HFF-Myc (cell line): ENCODE measurements at regions not wholly inside any gene's neighbourhood (a gene's known extent, or its start where the extent isn't known, plus 50 kb on each side); places are given as distances from the start of the nearest gene placed in this dataset.

ENCODE experiments used
- DNase-seq: peaks from one replicate; pipeline ENCODE4 v3.0.0-alpha.2; 2011; ENCODE audit warnings: low read depth; ENCODE audit errors: extremely low read depth
- H3K4me3 ChIP-seq: replicated peaks from 2 replicates; pipeline ENCODE4 v1.5.1; 2011; ENCODE audit warnings: low read depth, mild to moderate bottlenecking, control low read depth, low read length
- CTCF ChIP-seq: IDR thresholded peaks from 2 replicates; pipeline ENCODE4 v1.5.1; 2012; ENCODE audit warnings: mild to moderate bottlenecking, low read depth, low read length, control low read depth; ENCODE audit errors: missing control alignments

GRCh38 chr18:43590182-43590903, 313.1 kb upstream of the SYT4 start:
- H3K4me3 ChIP-seq: no peak overlapping the region
- DNase-seq: no peak
- TF ChIP-seq CTCF: no peak

DNA sequence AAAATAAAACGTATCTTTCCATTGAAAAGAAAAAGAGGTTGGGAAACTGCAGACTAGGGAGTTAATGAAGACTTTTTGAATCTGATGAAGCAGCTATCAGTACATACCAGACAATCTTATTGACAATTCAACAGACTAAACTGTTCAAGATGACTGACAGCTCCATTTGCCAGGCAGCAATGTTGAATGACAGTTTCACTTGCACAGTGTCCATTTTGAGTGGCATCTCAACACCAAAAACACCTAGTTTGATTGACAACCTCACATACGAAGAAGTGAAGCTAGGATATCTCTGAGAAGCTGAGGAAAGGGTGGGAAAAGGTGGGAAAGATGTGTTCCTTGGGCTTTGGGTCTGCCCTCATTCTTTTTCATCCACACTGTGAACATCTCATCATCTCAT, 315.0 kb upstream of the SYT4 start:
- no peak overlapping the region for H3K4me3 ChIP-seq
- DNase-seq: no peak
- TF ChIP-seq CTCF: no peak

DNA sequence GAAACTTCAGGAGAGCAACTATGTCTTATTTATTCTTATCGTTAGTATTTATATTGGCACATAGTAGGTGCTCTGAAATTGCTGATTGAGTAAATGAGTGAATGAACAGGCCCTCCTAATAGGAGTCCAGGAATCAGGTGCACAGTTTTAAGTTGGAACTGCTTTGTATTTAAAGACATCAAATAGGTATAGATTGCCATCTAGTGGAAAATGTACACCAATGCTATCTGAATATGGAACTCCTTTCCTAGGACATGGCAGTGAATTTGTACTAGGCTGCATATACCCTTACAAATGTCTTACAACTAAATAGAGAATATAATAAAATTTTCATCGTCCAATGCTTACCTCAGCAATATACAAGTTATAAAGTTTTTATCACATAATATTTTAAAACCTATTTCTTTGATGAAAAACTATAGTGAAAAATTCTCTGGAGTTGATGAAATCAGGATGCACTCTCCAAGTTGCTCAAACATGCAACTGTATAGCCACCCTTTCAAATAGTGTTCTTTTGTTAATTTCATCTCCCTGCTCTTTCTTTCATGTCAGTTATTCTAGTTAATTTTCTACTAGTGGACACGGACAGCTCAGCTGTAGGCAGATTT, 318.9 kb upstream of the SYT4 start:
- no peak overlapping the region for H3K4me3 ChIP-seq
- peak; percentile 46 for TF ChIP-seq CTCF
- DNase-seq: no peak

DNA sequence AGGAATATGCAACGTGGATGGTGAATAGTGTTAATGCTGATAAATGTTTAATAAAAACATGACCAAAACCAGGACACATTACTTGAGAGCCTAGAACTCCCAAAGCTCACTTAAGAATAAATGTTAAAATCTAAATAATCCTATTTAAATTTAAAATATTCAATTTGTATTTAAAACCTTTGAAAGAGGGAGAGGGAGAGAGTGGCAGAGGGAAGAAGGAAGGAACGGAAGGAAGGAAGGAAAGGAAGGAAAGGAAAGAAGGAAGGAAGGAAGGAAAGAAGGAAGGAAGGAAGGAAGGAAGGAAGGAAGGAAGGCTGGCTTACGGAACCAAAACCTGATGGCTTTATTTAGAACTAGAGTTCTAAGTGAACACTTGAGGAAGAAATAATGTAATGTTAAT, 324.1 kb upstream of the SYT4 start:
- TF ChIP-seq CTCF: no peak
- DNase-seq: no peak

GRCh38 chr18:43605224-43605623, 327.9 kb upstream of the SYT4 start:
- no peak overlapping the region for H3K4me3 ChIP-seq
- no peak for DNase-seq
- TF ChIP-seq CTCF: no peak

More for the DNA sequence above, 324.1 kb upstream of the SYT4 start:
- H3K4me3 ChIP-seq: no peak overlapping the region

- no peak for TF ChIP-seq CTCF
- no peak overlapping the region for H3K4me3 ChIP-seq
- no peak for DNase-seq
Observed at GRCh38 chr18:43606795-43607194, 329.5 kb upstream of the SYT4 start.
